ENCODE measurements at regions not wholly inside any gene's neighbourhood (a gene's known extent, or its start where the extent isn't known, plus 50 kb on each side); places are given as distances from the start of the nearest gene placed in this dataset.

DNA sequence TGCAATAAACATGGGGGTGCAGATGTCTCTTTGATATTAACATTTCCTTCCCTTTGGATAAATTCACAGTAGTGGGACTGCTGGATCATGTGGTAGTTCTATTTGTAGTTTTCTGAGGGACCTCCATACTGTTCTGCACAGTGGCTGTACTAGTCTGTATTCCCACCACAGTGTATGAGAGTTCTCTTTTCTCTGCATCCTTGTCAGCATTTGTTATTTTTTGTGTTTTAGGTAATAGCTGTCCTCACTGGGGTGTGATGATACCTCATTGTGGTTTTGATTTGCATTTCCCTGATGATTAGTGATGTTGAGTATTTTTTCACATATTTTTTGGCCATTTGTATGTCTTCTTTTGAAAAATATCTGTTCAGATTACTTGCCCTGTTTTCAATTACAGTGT, 562.5 kb downstream of the CSNK1G3 start (continued):
- no peak for TF ChIP-seq EP300 (IDR thresholded peaks at IDR 0.05; ENCODE audit: borderline replicate concordance in 1 of 2, low read depth in 2 of 2, low read length in 2 of 2)
- TF ChIP-seq, protein P1, sequence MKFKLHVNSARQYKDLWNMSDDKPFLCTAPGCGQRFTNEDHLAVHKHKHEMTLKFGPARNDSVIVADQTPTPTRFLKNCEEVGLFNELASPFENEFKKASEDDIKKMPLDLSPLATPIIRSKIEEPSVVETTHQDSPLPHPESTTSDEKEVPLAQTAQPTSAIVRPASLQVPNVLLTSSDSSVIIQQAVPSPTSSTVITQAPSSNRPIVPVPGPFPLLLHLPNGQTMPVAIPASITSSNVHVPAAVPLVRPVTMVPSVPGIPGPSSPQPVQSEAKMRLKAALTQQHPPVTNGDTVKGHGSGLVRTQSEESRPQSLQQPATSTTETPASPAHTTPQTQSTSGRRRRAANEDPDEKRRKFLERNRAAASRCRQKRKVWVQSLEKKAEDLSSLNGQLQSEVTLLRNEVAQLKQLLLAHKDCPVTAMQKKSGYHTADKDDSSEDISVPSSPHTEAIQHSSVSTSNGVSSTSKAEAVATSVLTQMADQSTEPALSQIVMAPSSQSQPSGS (IDR thresholded peaks at IDR 0.05; ENCODE audit: low read length): no peak
- no peak for TF ChIP-seq YY1 (IDR thresholded peaks at IDR 0.05; ENCODE audit: low read depth, low read length)

All from H1 (cell line).